HepG2 (cell line): ENCODE measurements at regions not wholly inside any gene's neighbourhood (a gene's known extent, or its start where the extent isn't known, plus 50 kb on each side); places are given as distances from the start of the nearest gene placed in this dataset.

ENCODE experiments used
- ATAC-seq: fragments of 200-7000 bp; cut with Tn5 transposase; 3 replicates; pipeline ENCODE4 v1.9.1; 2020; ENCODE audit warnings: mild to moderate bottlenecking, moderate library complexity
- BruUV-seq: library from RNA; stranded (reverse); fragments of 400-500 nt; replicated peaks from 2 replicates; lab custom pipeline; 2021; lab: Mats Ljungman, UMichigan
- CTCF ChIA-PET: fragments of 300-600 bp; formaldehyde crosslinking; extraction: SDS; loops from one replicate; lab custom pipeline; 2021; ENCODE audit warnings: low total read pairs, inconsistent platforms, low intra/inter-chr PET ratio; lab: Yijun Ruan, JAX
- POLR2A ChIA-PET: fragments of 350-600 bp; sonication (Branson Sonifier 250); formaldehyde crosslinking; loops from one replicate; lab custom pipeline; 2020; ENCODE audit warnings: antibody characterized with exemption, inconsistent platforms; lab: Yijun Ruan, JAX
- DNase-seq: peaks from one replicate; pipeline ENCODE4 v3.0.0-alpha.2; 2015; ENCODE audit warnings: low spot score
- FAIRE-seq: peaks from 3 replicates; lab custom pipeline; 2011; peaks lifted over from hg19 to GRCh38; lab: Jason Lieb, UNC
- H2AFZ ChIP-seq: one replicate; pipeline ENCODE4 v1.6.1; 2011; ENCODE audit warnings: low read length, inconsistent platforms
- H3K27ac ChIP-seq: fragments of 300-600 bp; 3 replicates; pipeline ENCODE4 v1.8.0; 2011; ENCODE audit warnings: mixed run types, mild to moderate bottlenecking, mixed read lengths, low read length, inconsistent platforms; ENCODE audit not compliant: insufficient read depth; ENCODE audit errors: extremely low read length
- H3K27me3 ChIP-seq, 2 experiments: fragments of 200-600 bp in 1 of 2; 2 replicates in 1 of 2; 3 replicates in 1 of 2; pipeline versions ENCODE4 v1.6.0 to v1.8.0; 2011; ENCODE audit warnings: low read length in 2 of 2, mild to moderate bottlenecking in 2 of 2, moderate library complexity in 2 of 2, inconsistent platforms in 1 of 2; ENCODE audit not compliant: insufficient read depth in 2 of 2, control insufficient read depth in 1 of 2
- H3K36me3 ChIP-seq, 2 experiments: fragments of 200-600 bp in 1 of 2; replicated peaks in 1 of 2; 2 replicates in 1 of 2; 3 replicates in 1 of 2; pipeline versions ENCODE4 v1.5.1 to v1.8.0; 2011; ENCODE audit warnings: low read length in 2 of 2, inconsistent platforms in 1 of 2; ENCODE audit not compliant: insufficient read depth in 2 of 2, control insufficient read depth in 1 of 2
- H3K4me1 ChIP-seq: 2 replicates; pipeline ENCODE4 v1.5.1; 2012; ENCODE audit warnings: low read length, inconsistent platforms; ENCODE audit not compliant: insufficient read depth
- H3K4me2 ChIP-seq: 2 replicates; pipeline ENCODE4 v1.6.0; 2011; ENCODE audit warnings: low read depth, low read length, inconsistent platforms
- H3K4me3 ChIP-seq, 3 experiments: fragments of 200-600 bp in 1 of 3; sonication (generic), shearing (Covaris generic) in 1 of 3; replicated peaks in 1 of 3; 2 replicates each; pipeline ENCODE4 v1.5.1; 2011 to 2016; ENCODE audit warnings: low read length in 3 of 3, inconsistent platforms in 2 of 3, low read depth in 2 of 3, mild to moderate bottlenecking in 2 of 3, control low read depth in 1 of 3, mixed read lengths in 1 of 3; ENCODE audit not compliant: insufficient read depth in 1 of 3
- H3K79me2 ChIP-seq: one replicate; pipeline ENCODE4 v1.6.1; 2011; ENCODE audit warnings: low read length, inconsistent platforms; ENCODE audit not compliant: insufficient read depth
- H3K9ac ChIP-seq: 2 replicates; pipeline ENCODE4 v1.6.0; 2011; ENCODE audit warnings: mild to moderate bottlenecking, low read depth, low read length, inconsistent platforms; ENCODE audit not compliant: insufficient read depth
- H3K9me3 ChIP-seq: 2 replicates; pipeline ENCODE4 v1.5.1; 2012; ENCODE audit warnings: mild to moderate bottlenecking, low read length
- H4K20me1 ChIP-seq: 2 replicates; pipeline ENCODE4 v1.6.0; 2011; ENCODE audit warnings: inconsistent platforms, mild to moderate bottlenecking, low read length, moderate library complexity; ENCODE audit not compliant: insufficient read depth
- GATAD1 ChIP-seq: IDR thresholded peaks from 2 replicates; pipeline ENCODE4 v1.6.1; 2016; ENCODE audit warnings: missing genetic modification reagents, missing compliant biosample characterization
- MIER2 ChIP-seq: IDR thresholded peaks from 2 replicates; pipeline ENCODE4 v1.6.1; 2016; ENCODE audit warnings: missing biosample characterization, missing genetic modification reagents
- SP2 ChIP-seq: sonication (generic); formaldehyde crosslinking; IDR thresholded peaks from 2 replicates; pipeline ENCODE4 v1.5.1; 2020; ENCODE audit warnings: mild to moderate bottlenecking, missing genetic modification reagents
- TFDP2 ChIP-seq: sonication (generic); formaldehyde crosslinking; IDR thresholded peaks from 2 replicates; pipeline ENCODE4 v1.4.0; 2020; ENCODE audit warnings: missing genetic modification reagents
- ZBTB40 ChIP-seq, 2 experiments: fragments of 450-650 bp in 1 of 2; sonication (generic) in 1 of 2; formaldehyde crosslinking in 1 of 2; IDR thresholded peaks; 2 replicates each; pipeline versions ENCODE4 v1.6.1 to v1.8.0; 2016 to 2022; ENCODE audit warnings: antibody characterized with exemption in 1 of 2, mild to moderate bottlenecking in 1 of 2, missing genetic modification reagents in 1 of 2
- ZBTB44 ChIP-seq: sonication (generic); formaldehyde crosslinking; IDR thresholded peaks from 2 replicates; pipeline ENCODE4 v1.4.0; 2020; ENCODE audit warnings: missing genetic modification reagents
- ZNF326 ChIP-seq: sonication (generic); formaldehyde crosslinking; IDR thresholded peaks from 2 replicates; pipeline ENCODE4 v1.4.0; 2020; ENCODE audit warnings: missing genetic modification reagents, borderline replicate concordance
- ZNF362 ChIP-seq: sonication (generic); formaldehyde crosslinking; IDR thresholded peaks from 2 replicates; pipeline ENCODE4 v1.4.0; 2020; ENCODE audit warnings: missing genetic modification reagents, mild to moderate bottlenecking, borderline replicate concordance
- ZNF589 ChIP-seq: sonication (generic); formaldehyde crosslinking; conservative IDR thresholded peaks from 2 replicates; pipeline ENCODE4 v1.8.0; 2022; ENCODE audit warnings: mild to moderate bottlenecking, moderate library complexity, missing genetic modification reagents
- ZNF780A ChIP-seq: sonication (generic); formaldehyde crosslinking; IDR thresholded peaks from 2 replicates; pipeline ENCODE4 v1.8.0; 2022; ENCODE audit warnings: mild to moderate bottlenecking, missing genetic modification reagents, moderate library complexity
- WGBS: methylation state at CpG from one replicate; pipeline ENCODE4 v1.1.6; 2017; ENCODE audit warnings: low lambda C conversion rate; 5-methylcytosine and 5-hydroxymethylcytosine counted together
- in situ Hi-C: cut with HindIII; loops from 2 replicates; pipeline ENCODE4 v1.10.0; 2017; ENCODE audit warnings: low pct_unique_long_range_greater_than_20kb; ENCODE audit not compliant: extremely low pct_ligation_motif_present
- intact Hi-C: fragments of 100-400 bp; cut with micrococcal nuclease; formaldehyde crosslinking; loops from one replicate; pipeline ENCODE4 v1.10.0; 2022; ENCODE audit not compliant: unreplicated experiment

- no peak overlapping the region for H2AFZ ChIP-seq
- ChIA-PET POLR2A (no interaction called here), CTCF (no interaction called here)
- peaks cover 5% of the 10 kb centered on the region; the same call in 1 of the 2 replicates for H3K4me1 ChIP-seq
- no TSS peak for BruUV-seq
- H3K79me2 ChIP-seq = no peaks in the 10 kb centered on the region
- no peak overlapping the region for H3K4me2 ChIP-seq
- FAIRE-seq (no peak), ATAC-seq (no peak), DNase-seq (no peak)
- no peak overlapping the region for H3K4me3 ChIP-seq
- H3K9ac ChIP-seq = no peak overlapping the region
- in situ Hi-C loops (no loop called here), intact Hi-C loops (no loop called here)
- H3K9me3 ChIP-seq = no peaks in the 10 kb centered on the region
- H3K27ac ChIP-seq = no peak overlapping the region
- H3K36me3 ChIP-seq = no peaks in the 10 kb centered on the region
- peaks cover 0 to 6% of the 10 kb centered on the region in 2 experiments; a peak in 1 of 5 replicates for H3K27me3 ChIP-seq
- no peaks in the 10 kb centered on the region for H4K20me1 ChIP-seq
- WGBS = 5% methylated on average over 3 of the region's 3 CpGs
- TF ChIP-seq GATAD1 (CRISPR knock-in tag) (no peak), ZNF589 (CRISPR knock-in tag) (no peak), SP2 (CRISPR knock-in tag) (no peak), ZBTB44 (CRISPR knock-in tag) (no peak), MIER2 (CRISPR knock-in tag) (no peak), ZNF780A (CRISPR knock-in tag) (no peak), ZNF326 (CRISPR knock-in tag) (no peak), ZNF362 (CRISPR knock-in tag) (no peak), TFDP2 (no peak), ZBTB40 (IDR thresholded peaks at IDR 0.05) (no peak), ZBTB40 (CRISPR knock-in tag; IDR thresholded peaks at IDR 0.05) (no peak)
Measured at GRCh38 chr4:185874516-185875230, 62.7 kb upstream of the SORBS2 start.
